ENCODE measurements at regions not wholly inside any gene's neighbourhood (a gene's known extent, or its start where the extent isn't known, plus 50 kb on each side); places are given as distances from the start of the nearest gene placed in this dataset.

- 9% methylated on average over 2 of the region's 2 CpGs for WGBS (ENCODE audit: low lambda C conversion rate)
- DNase-seq (ENCODE audit: low spot score) = no peak
- POLR2A ChIA-PET = no interaction called here
- CTCF ChIA-PET (ENCODE audit: low intra/inter-chr PET ratio, low total read pairs) = no interaction called here
- no peak for ATAC-seq
- Histone ChIP-seq H3K4me2 (ENCODE audit: low read depth, low read length) (no peak overlapping the region), H3K4me3 (replicated peaks in 1 of 3; ENCODE audit: insufficient read depth in 1 of 3, low read depth in 2 of 3, low read length in 3 of 3) (no peak overlapping the region), H4K20me1 (ENCODE audit: insufficient read depth, low read length) (no peaks in the 10 kb centered on the region), H3K9ac (ENCODE audit: insufficient read depth, low read depth, low read length) (no peak overlapping the region), H3K4me1 (ENCODE audit: insufficient read depth, low read length) (no peaks in the 10 kb centered on the region), H2AFZ (ENCODE audit: low read length) (no peak overlapping the region), H3K27me3 (ENCODE audit: control insufficient read depth in 1 of 2, insufficient read depth in 2 of 2, low read length in 2 of 2) (no peaks in the 10 kb centered on the region), H3K27ac (ENCODE audit: extremely low read length, insufficient read depth, low read length) (no peak overlapping the region), H3K36me3 (replicated peaks in 1 of 2; ENCODE audit: control insufficient read depth in 1 of 2, insufficient read depth in 2 of 2, low read length in 2 of 2) (no peaks in the 10 kb centered on the region), H3K9me3 (ENCODE audit: low read length) (no peaks in the 10 kb centered on the region), H3K79me2 (ENCODE audit: insufficient read depth, low read length) (no peaks in the 10 kb centered on the region)
- BruUV-seq (replicated peaks) = no TSS peak
- in situ Hi-C loops (cut with HindIII; ENCODE audit: extremely low pct_ligation_motif_present, low pct_unique_long_range_greater_than_20kb) (no loop called here), intact Hi-C loops (cut with micrococcal nuclease; ENCODE audit: unreplicated experiment) (no loop called here)
- no peak for FAIRE-seq
- no peak for TF ChIP-seq KLF13 (CRISPR knock-in tag; IDR thresholded peaks at IDR 0.05)
- TF ChIP-seq ZNF256 (CRISPR knock-in tag; conservative IDR thresholded peaks at IDR 0.05) = no peak
- TF ChIP-seq NONO (IDR thresholded peaks at IDR 0.05) = no peak
- TF ChIP-seq NONO (CRISPR knock-in tag; conservative IDR thresholded peaks at IDR 0.05) = no peak
- no peak for TF ChIP-seq E2F2 (CRISPR knock-in tag; IDR thresholded peaks at IDR 0.05; ENCODE audit: borderline replicate concordance)
- TF ChIP-seq MBD4 (IDR thresholded peaks at IDR 0.05; ENCODE audit: borderline replicate concordance, low read length) = no peak
- no peak for TF ChIP-seq ELF4 (CRISPR knock-in tag; IDR thresholded peaks at IDR 0.05; ENCODE audit: borderline replicate concordance)
- no peak for TF ChIP-seq FIP1L1 (IDR thresholded peaks at IDR 0.05; ENCODE audit: borderline replicate concordance, insufficient read depth, low read depth, low read length)
Measured at GRCh38 chr3:77707281-77707680, 667.4 kb downstream of the ROBO2 start.

- Histone ChIP-seq H4K20me1 (ENCODE audit: insufficient read depth, low read length) (no peaks in the 10 kb centered on the region), H3K4me3 (replicated peaks in 1 of 3; ENCODE audit: insufficient read depth in 1 of 3, low read depth in 2 of 3, low read length in 3 of 3) (no peak overlapping the region), H3K4me2 (ENCODE audit: low read depth, low read length) (no peak overlapping the region), H3K79me2 (ENCODE audit: insufficient read depth, low read length) (no peaks in the 10 kb centered on the region), H3K9me3 (ENCODE audit: low read length) (no peaks in the 10 kb centered on the region), H3K9ac (ENCODE audit: insufficient read depth, low read depth, low read length) (no peak overlapping the region), H3K27me3 (ENCODE audit: control insufficient read depth in 1 of 2, insufficient read depth in 2 of 2, low read length in 2 of 2) (no peaks in the 10 kb centered on the region), H3K36me3 (replicated peaks in 1 of 2; ENCODE audit: control insufficient read depth in 1 of 2, insufficient read depth in 2 of 2, low read length in 2 of 2) (no peaks in the 10 kb centered on the region), H3K4me1 (ENCODE audit: insufficient read depth, low read length) (no peaks in the 10 kb centered on the region), H3K27ac (ENCODE audit: extremely low read length, insufficient read depth, low read length) (no peak overlapping the region), H2AFZ (ENCODE audit: low read length) (no peak overlapping the region)
- intact Hi-C loops (cut with micrococcal nuclease; ENCODE audit: unreplicated experiment) (no loop called here), in situ Hi-C loops (cut with HindIII; ENCODE audit: extremely low pct_ligation_motif_present, low pct_unique_long_range_greater_than_20kb) (no loop called here)
- POLR2A ChIA-PET = no interaction called here
- BruUV-seq (replicated peaks) = no TSS peak
- 0% methylated on average over 2 of the region's 2 CpGs for WGBS (ENCODE audit: low lambda C conversion rate)
- ATAC-seq (no peak), FAIRE-seq (no peak), DNase-seq (ENCODE audit: low spot score) (no peak)
- CTCF ChIA-PET (ENCODE audit: low intra/inter-chr PET ratio, low total read pairs) = no interaction called here
- TF ChIP-seq SMAD3 (CRISPR knock-in tag; IDR thresholded peaks at IDR 0.05) = no peak
- TF ChIP-seq ZNF235 (CRISPR knock-in tag; IDR thresholded peaks at IDR 0.05; ENCODE audit: borderline replicate concordance) = no peak
- no peak for TF ChIP-seq PRMT3 (CRISPR knock-in tag; IDR thresholded peaks at IDR 0.05; ENCODE audit: borderline replicate concordance, low read depth)
- no peak for TF ChIP-seq SNRNP70 (IDR thresholded peaks at IDR 0.05; ENCODE audit: low read depth, low read length)
- TF ChIP-seq KLF9 (CRISPR knock-in tag; IDR thresholded peaks at IDR 0.05; ENCODE audit: low read depth) = no peak
- TF ChIP-seq ZNF75D (CRISPR knock-in tag; IDR thresholded peaks at IDR 0.05; ENCODE audit: borderline replicate concordance) = no peak
- no peak for TF ChIP-seq MAX (IDR thresholded peaks at IDR 0.05)
- TF ChIP-seq HOXA5 (CRISPR knock-in tag; IDR thresholded peaks at IDR 0.05) = no peak
- no peak for TF ChIP-seq TAF15 (IDR thresholded peaks at IDR 0.05; ENCODE audit: low read depth, low read length, poor library complexity, severe bottlenecking)
- no peak for TF ChIP-seq STAG1 (CRISPR knock-in tag; IDR thresholded peaks at IDR 0.05)
- TF ChIP-seq CC2D1A (CRISPR knock-in tag; IDR thresholded peaks at IDR 0.05) = no peak
- TF ChIP-seq SAP130 (CRISPR knock-in tag; IDR thresholded peaks at IDR 0.05; ENCODE audit: low read depth) = no peak
- no peak for TF ChIP-seq RNF2 (conservative IDR thresholded peaks at IDR 0.05; ENCODE audit: low read depth)
Measured at GRCh38 chr3:77709155-77709554, 669.3 kb downstream of the ROBO2 start.
